ENCODE measurements at regions not wholly inside any gene's neighbourhood (a gene's known extent, or its start where the extent isn't known, plus 50 kb on each side); places are given as distances from the start of the nearest gene placed in this dataset.
"Not testable (repeated sequence)": the region's sequence is repeated elsewhere in the genome, so short reads cannot be mapped to it uniquely, and the experiment has no call there.

GRCh38 chr1:196088541-196088940 is 519.7 kb downstream of the KCNT2 start:
- DNase-seq: no peak

- DNase-seq: no peak
These were observed 529.5 kb downstream of the KCNT2 start for GRCh38 chr1:196078691-196079090.

- no peak for DNase-seq
These were observed 532.6 kb downstream of the KCNT2 start for GRCh38 chr1:196075621-196076020.

- no peak for DNase-seq
These were observed 534.1 kb downstream of the KCNT2 start for GRCh38 chr1:196074182-196074581.

- no peak for DNase-seq
These were observed 536.8 kb downstream of the KCNT2 start for GRCh38 chr1:196071447-196071846.

- DNase-seq: no peak
These were observed 537.3 kb downstream of the KCNT2 start for GRCh38 chr1:196070940-196071339.

- no peak for DNase-seq
These were observed 544.3 kb downstream of the KCNT2 start for GRCh38 chr1:196063952-196064351.

GRCh38 chr1:196063294-196063693 is 544.9 kb downstream of the KCNT2 start:
- no peak for DNase-seq

GRCh38 chr1:196060539-196060938 is 547.7 kb downstream of the KCNT2 start:
- no peak for DNase-seq

GRCh38 chr1:196059210-196059609 is 549.0 kb downstream of the KCNT2 start:
- DNase-seq: no peak

GRCh38 chr1:196056966-196057365 is 551.3 kb downstream of the KCNT2 start:
- DNase-seq: no peak

- DNase-seq: no peak
These were observed 558.8 kb downstream of the KCNT2 start for GRCh38 chr1:196049407-196049806.

GRCh38 chr1:196043268-196043667 is 565.0 kb downstream of the KCNT2 start:
- no peak for DNase-seq

- no peak for DNase-seq
These were observed 574.0 kb downstream of the KCNT2 start for GRCh38 chr1:196034080-196034706.

- DNase-seq: not testable (repeated sequence)
These were observed 576.9 kb downstream of the KCNT2 start for GRCh38 chr1:196031387-196031786.

- no peak for DNase-seq
These were observed 577.8 kb downstream of the KCNT2 start for GRCh38 chr1:196030455-196030854.

GRCh38 chr1:196029410-196029809 is 578.8 kb downstream of the KCNT2 start:
- DNase-seq: no peak

GRCh38 chr1:196027127-196027526 is 581.1 kb downstream of the KCNT2 start:
- DNase-seq: peak in 1 of 3 donors; percentile 2

- not testable (repeated sequence) for DNase-seq
These were observed 587.1 kb downstream of the KCNT2 start for GRCh38 chr1:196021174-196021573.

- DNase-seq: no peak
These were observed 598.9 kb downstream of the KCNT2 start for GRCh38 chr1:196009362-196009761.

GRCh38 chr1:196007763-196008162 is 600.5 kb downstream of the KCNT2 start:
- no peak for DNase-seq

GRCh38 chr1:196005426-196005825 is 602.8 kb downstream of the KCNT2 start:
- DNase-seq: no peak

- not testable (repeated sequence) for DNase-seq
These were observed 603.9 kb downstream of the KCNT2 start for GRCh38 chr1:196004388-196004787.

GRCh38 chr1:196002906-196003305 is 605.3 kb downstream of the KCNT2 start:
- DNase-seq: no peak

GRCh38 chr1:196002296-196002695 is 605.9 kb downstream of the KCNT2 start:
- not testable (repeated sequence) for DNase-seq
